ENCODE measurements at regions not wholly inside any gene's neighbourhood (a gene's known extent, or its start where the extent isn't known, plus 50 kb on each side); places are given as distances from the start of the nearest gene placed in this dataset.
"Not testable (repeated sequence)": the region's sequence is repeated elsewhere in the genome, so short reads cannot be mapped to it uniquely, and the experiment has no call there.

DNA sequence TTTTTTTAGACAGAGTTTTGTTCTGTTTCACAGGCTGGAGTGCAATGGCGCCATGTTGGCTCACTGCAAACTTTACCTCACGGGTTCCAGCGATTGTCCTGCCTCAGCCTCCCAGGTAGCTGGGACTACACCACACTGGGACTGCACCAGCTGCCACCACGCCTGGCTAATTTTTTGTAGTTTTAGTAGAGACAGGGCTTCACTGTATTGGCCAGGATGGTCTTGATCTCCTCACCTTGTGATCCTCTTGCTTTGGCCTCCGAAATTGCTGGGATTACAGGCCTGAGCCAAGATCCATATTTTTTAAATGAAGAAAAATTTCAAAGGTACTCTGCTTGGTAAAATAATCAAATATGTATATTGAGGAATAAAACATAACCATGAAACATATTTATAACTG lies 195.8 kb upstream of the TPTE start:
- peak; percentile 89 for DNase-seq

DNA sequence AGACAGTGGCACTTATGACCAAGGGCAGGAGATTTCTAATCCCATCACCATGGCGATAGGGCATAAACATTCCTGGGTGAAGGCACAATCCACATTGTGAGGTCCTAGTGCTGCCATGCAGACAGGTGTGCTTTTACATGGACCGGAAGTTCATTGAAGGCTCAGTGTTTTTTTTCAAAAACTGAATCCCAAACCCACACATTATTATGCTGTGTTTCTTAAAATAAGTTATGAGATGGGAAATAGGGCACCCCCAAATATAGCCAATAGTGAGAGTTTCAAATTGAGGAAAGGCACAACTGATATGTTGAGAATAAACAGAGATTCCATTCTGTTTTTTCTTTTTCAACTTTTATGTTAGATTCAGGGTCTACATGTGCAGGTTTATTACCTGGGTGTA lies 195.2 kb upstream of the TPTE start:
- not testable (repeated sequence) for DNase-seq

DNA sequence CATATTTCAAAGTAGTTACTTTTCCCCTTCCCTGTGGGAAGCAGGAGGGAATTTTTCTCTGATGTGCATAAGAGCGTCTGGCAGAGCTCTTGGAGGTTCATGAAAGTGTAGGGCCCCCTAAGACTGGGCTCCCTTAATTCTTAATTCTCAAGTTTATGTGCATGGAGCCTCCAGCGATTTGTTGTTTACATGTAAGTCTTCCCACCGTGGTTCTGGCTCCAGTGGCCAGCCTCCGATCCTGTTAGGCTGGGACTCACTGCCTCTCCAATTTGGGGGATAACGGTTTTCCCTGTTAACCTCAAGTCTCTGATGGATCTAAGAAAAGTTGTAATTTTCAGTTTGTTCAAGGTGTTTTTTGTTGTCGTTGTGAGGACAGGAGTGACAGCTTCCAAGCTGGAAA lies 192.7 kb upstream of the TPTE start:
- DNase-seq = not testable (repeated sequence)

DNA sequence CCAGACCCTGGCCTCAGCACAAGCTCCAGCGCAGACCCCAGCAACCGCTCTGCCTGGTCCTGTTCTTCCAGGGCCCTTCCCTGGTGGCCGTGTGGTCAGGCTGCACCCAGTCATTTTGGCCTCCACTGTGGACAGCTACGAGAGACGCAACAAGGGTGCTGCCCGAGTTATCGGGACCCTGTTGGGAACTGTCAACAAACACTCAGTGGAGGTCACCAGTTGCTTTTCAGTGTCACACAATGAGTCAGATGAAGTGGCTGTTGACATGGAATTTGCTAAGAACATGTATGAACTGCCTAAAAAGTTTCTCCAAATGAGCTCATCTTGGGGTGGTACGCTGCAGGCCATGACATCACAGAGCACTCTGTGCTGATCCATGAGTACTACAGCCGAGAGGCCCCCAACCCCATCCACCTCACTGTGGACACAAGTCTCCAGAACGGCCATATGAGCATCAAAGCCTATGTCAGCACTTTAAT lies 190.7 kb upstream of the TPTE start:
- not testable (repeated sequence) for DNase-seq

DNA sequence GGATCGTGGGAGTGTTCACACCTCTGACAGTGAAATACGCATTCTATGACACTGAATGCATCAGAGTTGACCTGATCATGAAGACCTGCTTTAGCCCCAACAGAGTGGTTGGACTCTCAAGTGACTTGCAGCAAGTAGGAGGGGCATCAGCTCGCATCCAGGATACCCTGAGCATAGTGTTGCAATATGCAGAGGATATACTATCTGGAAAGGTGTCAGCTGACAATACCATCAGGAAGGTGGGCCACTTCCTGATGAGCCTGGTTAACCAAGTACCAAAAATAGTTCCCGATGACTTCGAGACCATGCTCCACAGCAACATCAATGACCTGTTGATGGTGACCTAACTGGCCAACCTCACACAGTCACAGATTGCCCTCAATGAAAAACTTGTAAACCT lies 190.2 kb upstream of the TPTE start:
- not testable (repeated sequence) for DNase-seq

DNA sequence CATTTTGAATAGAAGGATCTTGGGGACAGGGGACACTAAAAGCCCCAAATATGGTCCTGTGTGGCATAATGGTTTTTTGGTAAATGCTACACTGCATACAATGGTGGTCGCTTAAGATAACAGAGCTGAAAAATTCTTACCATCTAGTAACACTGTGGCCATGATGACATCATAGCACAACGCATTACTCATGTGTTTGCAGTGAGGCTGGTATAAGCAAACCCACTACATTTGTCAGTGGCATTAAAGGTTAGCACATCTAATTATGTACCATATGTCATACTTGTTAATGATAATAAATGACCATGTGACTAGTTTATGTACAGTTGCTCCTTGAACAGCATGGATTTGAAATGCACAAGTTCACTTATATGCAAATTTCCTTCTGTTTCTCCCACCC lies 188.4 kb upstream of the TPTE start:
- DNase-seq = not testable (repeated sequence)

DNA sequence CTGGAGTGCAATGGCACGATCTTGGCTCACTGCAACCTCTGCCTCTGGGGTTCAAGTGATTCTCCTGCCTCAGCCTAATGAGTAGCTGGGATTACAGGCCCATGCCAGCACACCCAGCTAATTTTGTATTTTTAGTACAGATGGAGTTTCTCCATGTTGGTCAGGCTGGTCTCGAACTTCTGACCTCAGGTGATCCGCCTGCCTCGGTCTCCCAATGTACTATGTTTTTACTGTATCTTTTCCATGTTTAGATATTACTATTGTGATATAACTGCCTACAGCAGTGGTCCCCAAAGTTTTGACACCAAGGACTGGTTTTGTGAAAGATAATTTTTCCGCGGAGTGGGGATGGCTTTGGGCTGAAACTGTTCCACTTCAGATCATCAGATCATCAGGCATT lies 187.0 kb upstream of the TPTE start:
- not testable (repeated sequence) for DNase-seq

DNA sequence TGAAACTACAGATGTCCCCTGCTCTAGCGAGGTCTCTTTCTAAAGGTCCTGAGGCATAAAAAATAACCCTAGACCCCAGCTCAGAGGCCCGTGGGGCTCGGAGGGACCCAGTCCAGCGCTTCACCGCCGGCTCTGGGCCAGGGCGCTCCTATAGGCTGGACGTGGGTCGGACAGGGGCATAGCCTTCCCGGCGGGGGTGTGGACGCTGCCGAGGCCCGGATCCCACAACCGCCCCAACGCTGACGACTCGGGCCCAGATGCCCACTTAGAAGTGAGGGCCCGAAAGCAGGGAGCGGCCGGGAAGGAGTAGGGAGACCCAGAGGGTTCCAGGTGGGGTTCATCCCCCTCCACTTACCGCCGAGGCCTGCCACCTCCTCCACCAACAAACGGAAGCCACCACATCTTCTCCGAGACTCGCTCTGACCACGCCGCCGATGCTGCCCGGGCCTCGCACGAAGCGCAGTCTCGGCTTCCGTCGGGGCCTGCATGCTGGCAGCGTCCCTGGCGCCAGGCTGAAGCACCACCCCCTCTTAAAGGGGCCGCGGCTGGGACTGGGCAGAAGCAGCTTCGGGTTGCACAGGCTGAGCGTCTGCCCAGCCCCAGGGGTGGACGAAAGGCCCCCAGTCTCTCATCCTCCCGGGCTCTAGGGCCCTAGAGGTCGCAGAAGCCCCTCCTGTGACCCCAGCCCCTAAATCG lies 179.0 kb upstream of the TPTE start:
- not testable (repeated sequence) for DNase-seq

DNA sequence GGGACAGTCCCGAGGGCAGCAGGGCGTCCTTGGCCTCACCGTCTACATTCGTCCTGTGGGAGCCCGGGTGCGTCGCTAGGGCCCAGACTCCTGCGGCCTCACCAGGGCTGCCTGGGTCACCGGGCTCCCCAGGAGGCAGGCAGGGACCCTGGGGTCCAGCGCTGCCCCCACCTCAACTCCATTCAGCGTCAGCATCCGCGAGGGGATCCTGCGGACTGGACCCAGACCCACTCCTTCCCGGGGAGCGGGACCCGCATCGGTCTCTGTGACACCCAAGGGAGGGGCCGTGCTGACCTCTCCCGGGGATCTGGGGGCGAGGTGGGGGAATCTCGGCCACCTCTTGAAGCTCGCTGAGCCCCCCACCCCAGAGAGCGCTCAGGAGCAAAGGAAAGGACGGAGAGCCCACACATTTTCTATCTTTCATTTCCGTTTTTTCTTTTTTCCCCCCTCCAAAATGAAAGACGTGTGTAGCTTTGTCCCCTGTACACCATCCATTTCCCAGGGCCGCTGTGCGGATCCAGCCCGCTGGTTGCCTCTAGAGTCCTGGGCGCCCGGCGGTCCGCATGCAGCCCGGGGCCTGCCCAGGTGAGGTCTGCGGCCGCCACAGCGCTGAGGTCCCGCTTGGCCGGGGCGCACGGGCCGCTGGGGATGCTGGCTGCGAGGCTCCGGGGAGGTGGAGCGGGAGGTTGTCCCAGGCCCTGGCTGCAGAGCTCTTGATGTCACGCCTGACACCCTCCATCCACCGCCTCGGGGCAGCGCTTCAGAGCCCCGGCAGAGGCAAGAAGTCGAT lies 178.0 kb upstream of the TPTE start:
- DNase-seq = not testable (repeated sequence)

DNA sequence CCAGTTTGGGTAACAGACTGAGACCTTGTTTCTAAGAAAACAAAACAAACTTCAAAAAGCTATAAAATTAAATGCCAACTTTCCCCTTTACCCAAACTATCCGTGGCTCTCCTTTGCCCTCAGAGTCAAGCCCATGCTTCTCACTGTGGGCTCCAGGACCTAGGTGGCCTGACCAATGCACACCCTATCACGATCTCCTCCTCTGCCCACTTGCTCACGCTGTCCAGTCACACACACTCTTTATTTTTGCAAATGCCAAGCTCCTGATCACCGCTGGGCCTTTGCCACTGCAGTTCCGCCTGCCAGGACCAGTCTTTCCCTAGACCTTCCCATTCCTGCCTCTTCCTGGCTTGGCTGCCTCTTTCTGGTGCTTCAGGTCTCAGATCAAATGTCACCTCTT lies 177.1 kb upstream of the TPTE start:
- not testable (repeated sequence) for DNase-seq

DNA sequence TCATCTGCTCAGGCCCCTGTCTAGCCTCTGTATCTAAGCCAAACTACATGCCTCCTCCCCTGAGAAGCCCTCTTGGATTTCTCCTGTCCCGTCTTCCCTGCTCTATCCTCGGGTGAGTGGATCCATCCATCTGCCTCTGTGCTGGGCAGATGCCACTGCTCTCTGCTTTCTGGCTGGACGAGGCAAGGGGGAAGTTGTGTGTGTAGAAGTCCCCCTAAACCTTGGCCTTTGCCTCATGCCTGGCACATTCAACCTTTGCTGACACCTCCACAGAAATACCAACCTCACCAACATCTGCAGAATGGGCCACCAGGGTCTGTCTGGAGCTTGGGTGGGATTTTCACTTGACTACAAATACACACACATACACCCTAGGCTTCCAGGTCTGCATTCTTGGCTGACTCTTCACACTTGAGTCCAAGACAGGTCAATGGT lies 176.2 kb upstream of the TPTE start:
- not testable (repeated sequence) for DNase-seq

DNA sequence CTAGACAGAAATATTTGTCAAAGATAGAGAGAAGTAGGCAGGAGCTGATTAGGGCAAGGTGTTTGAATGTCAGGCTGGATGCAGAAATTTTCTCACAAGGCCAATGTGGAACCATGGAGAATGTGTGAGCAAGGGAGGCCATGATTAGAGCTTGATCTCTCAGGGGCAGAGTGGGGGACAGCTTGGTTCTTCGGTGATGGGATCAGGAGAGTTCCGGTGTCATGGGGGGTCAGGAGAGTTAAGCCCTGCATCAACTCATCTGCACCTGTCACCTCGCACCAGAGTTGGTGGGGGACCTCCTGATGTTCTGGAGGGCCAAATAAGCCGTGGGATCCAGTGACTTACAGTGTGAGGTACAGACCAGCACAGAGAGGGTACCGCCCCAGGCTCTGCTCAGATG lies 175.1 kb upstream of the TPTE start:
- not testable (repeated sequence) for DNase-seq

DNA sequence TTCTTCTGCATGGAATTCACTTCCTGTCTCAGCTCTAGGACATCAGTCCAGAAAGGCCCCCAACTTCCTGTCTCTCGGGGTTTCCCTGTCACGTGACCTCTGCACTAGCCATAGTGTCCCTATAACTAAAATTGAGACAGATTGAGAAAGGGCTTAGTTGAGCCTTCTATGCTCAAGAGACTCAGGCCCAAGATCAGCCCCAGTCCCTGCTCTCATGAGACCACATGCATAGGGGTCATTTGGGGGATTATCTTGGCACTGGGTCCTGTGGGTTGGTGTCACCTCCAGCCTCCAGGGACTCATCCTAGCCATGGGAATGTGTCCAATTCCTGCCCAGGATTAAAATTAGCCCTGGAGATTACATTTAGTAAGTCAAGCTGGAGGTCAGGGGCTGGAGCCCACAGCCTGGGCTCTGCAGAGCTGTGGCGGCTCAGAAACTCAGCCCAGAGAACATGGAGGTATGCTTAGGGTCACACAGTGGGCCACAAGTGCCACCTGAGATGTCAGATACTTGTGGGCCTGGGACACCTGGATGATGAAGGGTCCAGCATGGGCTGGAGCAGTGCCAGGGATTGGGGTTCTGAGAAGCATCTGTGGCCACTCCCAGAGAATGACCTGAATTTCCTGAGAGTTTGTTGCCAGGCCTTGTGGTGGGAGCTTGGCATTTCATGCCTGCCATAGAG lies 174.3 kb upstream of the TPTE start:
- DNase-seq = not testable (repeated sequence)

DNA sequence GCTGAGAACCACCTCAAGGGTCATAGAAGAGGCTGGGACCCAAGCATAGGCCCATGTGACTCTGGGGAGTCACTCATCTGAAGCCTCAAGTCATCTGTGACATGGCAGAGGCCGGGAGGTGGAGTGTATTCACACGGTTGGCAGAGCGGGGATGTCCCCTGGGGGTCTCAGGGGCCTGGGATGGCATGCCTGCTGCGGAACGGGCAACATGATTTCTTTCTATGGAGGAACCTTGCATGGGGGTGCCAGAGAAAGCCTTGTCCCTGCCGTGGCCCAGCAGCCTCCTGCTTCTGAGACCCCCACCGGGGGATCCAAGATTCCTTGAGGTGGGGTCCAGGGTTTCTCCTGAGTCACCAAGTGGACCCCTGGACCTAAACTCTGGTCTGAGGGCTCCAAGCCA lies 173.7 kb upstream of the TPTE start:
- not testable (repeated sequence) for DNase-seq

DNA sequence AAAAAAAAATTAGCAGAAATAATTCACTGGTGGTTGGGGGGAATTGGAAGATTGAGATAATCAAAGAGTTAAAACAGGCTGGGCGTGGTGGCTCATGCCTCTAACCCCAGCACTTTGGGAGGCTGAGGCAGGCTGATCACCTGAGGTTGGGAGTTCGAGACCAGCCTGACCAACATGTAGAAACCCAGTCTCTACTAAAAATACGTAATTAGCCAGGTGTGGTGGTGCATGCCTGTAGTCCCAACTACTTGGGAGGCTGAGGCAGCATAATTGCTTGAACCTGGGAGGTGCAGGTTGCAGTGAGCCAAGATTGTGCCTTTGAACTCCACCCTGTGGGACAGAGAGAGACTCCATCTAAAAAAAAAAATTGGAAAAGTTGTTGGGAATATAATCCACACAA lies 173.2 kb upstream of the TPTE start:
- DNase-seq = not testable (repeated sequence)

DNA sequence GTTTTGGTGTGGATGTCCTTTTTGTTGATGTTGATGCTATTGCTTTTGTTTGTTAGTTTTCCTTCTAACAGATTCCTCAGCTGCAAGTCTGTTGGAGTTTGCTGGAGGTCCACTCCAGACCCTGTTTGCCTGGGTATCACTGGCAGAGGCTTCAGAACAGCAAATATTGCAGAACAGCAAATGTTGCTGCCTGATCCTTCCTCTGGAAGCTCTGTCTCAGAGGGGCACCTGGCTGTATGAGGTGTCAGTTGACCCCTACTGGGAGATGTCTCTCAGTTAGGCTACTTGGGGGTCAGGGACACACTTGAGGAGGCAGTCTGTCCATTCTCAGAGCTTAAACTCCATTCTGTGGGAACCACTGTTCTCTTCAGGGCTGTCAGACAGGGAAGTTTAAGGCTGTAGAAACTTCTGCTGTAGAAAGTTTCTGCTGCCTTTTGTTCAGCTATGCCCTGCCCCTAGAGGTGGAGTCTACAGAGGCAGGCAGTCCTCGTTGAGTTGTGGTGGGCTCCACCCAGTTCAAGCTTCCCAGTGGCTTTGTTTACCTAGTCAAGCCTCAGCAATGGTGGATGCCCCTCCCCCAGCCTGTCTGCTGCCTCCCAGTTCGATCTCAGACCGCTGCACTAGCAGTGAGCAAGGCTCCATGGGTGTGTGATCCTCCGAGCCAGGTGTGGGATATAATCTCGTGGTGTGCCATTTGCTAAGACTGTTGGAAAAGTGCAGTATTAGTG lies 166.4 kb upstream of the TPTE start:
- not testable (repeated sequence) for DNase-seq

DNA sequence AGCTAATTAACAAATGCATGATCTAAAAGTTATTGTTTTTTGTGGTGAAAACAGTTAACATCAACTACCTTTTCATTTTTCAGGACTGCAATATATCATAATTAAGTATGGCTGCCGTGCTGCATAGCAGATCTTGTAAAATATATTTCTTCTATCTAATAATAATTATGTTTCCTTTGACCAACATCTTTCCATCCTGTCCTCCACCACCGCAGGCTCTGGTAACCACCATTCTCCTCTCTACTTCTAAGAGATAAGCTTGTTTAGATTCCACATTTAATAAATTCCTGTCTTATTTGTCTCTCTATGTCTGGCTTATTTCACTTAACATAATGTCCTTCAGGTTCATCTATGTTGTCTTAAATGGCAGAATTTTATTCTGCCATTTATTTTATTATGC lies 162.3 kb upstream of the TPTE start:
- DNase-seq = not testable (repeated sequence)

DNA sequence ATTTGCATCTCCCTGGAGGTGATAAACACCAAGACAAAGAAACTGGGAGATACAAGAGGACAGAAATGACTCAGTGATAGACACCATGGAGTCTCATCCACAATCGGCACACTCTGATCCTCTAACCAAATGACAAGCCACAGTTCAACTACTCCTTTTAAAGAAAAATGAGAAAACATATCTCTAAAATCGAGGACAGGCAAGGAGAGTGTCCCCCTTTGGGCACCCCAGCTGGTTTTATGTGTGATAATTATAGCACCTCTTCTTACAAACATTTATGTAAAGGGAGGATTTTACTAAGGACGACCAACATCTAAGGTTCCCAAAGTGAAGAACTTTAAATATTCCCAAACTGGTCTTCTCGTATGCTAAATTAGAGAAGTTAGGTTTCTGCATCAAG lies 161.5 kb upstream of the TPTE start:
- DNase-seq = not testable (repeated sequence)

DNA sequence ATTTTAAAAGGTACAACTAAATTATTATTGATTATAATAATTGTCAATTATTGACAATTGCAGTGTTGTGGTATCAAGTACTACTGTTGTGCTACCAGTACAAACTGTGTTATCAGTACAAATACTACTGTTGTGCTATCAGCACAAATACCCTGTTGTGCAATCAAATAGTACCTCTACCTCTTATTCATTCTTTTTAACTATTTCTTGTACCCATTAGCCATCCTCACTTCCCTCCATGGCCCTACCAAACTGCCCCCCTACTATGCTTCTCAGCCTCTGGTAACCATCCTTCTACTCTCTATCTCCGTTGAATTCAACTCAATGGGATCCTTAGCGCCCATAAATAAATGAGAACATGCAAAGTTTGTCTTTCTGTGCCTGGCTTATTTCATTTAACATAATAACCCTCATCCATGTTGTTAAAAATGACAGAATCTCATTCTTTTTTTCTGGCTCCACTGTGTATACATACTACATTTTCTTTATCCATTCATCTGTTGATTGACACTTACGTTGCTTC lies 160.1 kb upstream of the TPTE start:
- DNase-seq = not testable (repeated sequence)

DNA sequence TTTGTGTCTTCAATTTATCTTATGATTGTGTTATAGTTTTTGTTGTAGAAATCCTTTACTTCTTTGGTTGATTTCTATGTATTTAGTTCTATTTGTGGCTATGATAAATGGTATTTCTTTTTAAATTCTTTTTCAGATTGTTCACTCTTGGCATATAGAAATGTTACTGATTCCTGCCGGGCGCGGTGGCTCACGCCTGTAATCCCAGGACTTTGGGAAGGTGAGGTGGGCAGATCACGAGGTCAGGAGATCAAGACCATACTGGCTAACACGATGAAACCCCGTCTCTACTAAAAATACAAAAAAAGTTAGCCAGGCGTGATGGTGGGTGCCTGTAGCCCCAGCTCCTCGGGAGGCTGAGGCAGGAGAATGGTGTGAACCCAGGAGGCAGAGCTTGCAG lies 158.6 kb upstream of the TPTE start:
- DNase-seq = not testable (repeated sequence)

DNA sequence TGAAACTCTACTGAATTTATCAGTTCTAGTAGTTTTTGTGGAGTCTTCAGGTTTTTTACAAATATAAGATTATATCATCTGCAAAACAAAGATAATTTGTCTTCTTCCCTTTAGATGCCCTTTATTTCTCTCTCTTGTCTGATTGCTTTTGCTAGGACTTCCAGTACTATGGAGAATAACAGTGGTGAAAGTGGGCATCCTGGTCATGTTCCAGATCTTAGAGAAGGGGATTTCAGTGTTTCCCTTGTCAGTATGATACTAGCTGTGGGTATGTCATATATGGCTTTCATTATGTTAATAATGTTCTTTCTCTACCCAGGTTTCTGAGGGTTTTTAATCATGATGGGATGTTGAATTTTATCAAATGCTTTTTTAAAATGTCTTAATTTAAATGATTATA lies 158.1 kb upstream of the TPTE start:
- DNase-seq = not testable (repeated sequence)

DNA sequence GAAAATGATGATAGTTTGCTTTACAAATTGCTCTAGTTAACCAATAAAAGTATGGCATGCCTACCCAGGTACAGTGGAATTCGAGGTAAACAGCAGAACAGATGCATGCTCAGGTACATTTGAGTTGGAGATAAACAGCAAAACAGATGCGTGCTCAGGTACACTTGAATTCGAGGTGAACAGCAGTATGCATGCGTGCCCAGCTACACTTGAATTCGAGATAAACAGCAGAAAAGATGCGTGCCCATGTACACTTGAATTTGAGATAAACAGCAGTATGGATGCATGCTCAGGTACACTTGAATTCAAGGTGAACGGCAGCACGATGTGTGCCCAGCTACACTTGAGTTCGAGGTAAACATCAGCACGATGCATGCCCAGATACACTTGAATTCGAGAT lies 155.2 kb upstream of the TPTE start:
- not testable (repeated sequence) for DNase-seq
